Left renal cortex interstitium (tissue), 4 donors: ENCODE measurements at regions not wholly inside any gene's neighbourhood (a gene's known extent, or its start where the extent isn't known, plus 50 kb on each side); places are given as distances from the start of the nearest gene placed in this dataset.
"Not testable (repeated sequence)": the region's sequence is repeated elsewhere in the genome, so short reads cannot be mapped to it uniquely, and the experiment has no call there.

ENCODE experiments used
- DNase-seq, 4 donors: peaks; one replicate each; pipeline ENCODE4 v3.0.0-alpha.2; 2013; ENCODE audit warnings: low read depth in 4 of 4, low spot score in 2 of 4, missing footprints in 1 of 4

DNA sequence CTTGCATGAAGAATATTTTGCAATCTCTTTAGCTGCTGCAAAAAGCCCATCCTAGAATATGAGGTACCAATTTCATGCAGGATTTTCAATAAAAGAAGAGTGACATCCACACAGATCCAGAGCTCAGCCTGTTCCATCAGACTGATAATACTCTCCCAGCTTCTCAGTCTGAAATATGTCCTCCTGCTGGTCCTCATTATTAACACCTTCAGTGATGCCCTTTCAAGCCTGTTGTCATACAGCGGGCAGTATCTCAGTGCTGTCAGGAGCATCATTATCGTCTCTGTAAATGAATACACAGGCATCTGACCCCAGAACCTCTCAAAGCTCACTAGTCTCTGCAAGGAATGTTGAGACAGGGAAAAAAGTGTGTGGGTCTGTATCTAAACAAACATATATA, 1387.8 kb downstream of the OTOL1 start:
- no peak for DNase-seq

- DNase-seq = no peak
These were observed 1396.5 kb downstream of the OTOL1 start for GRCh38 chr3:162892921-162893793.

DNA sequence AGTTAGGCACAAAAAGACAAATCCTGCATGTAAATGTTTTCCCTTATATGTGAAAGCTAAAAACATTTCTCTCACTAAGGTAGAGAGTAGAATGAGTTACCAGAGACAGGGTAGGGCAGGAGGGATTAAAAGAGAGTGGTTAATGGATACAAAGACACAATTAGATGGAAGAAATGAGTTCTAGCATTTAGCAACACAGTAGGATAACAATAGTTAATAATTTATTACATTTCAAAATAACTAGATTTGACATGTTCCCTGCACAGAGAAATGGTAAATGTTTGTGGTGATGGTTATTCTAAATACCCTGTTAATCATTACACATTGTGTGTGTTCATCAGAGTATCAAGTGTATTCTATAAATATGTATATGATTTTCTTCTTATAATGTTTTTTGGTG, 1400.7 kb downstream of the OTOL1 start:
- no peak for DNase-seq

DNA sequence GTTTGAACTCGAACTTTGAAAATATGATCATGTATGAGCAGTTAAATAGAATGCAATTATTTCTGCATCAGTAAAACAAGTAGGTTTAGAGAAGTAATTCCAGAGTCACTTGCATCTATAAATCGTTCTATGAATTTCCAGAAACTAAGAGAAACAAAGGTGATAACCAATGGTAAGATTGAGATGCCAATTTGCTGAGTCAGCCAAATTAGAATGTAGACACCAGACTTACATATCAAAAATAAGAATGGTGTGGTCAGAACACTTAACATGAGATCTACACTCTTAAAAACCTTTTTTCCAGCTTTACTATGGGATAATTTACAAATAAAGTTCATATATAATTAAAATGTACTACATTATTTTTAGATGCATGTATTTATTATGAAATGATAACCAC, 1435.9 kb downstream of the OTOL1 start:
- DNase-seq = no peak

DNA sequence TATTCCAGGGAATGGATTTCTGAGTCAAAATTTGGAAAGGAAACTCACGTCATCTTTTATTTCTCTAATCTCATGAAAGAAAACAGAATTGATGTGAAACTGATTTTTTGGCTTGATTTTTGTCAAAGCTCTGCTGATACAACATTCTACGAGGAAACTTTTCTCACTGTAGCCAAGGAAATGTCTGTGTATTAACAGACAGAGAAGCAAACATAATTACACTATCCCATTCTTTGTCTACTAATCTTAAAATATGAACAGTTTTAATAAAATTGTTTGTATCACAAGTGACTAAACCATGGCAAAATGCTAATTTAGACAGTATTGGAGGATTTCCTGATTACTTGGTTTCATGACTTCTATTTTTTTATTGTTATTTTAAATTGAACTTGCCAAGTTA, 1437.0 kb downstream of the OTOL1 start:
- no peak for DNase-seq

DNA sequence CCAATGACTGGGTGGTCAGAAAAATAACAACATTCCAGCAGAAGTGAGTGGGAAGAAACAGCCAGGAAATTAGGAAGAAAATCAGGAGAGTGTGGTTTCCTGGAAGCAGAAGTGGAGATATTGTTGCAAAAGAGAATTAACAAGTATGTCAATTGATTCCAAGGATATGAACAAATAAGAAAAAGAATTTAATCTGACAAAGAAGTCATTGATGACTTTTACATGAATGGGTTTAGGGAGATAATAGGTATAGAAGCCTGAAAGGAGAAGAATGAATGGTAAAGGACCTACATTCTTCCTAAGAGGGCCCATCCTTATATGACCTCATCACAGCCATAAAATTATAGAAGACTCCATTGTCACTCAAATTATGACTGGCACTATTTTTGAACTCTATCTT, 1440.1 kb downstream of the OTOL1 start:
- DNase-seq = no peak

GRCh38 chr3:162938083-162938482, 1441.5 kb downstream of the OTOL1 start:
- no peak for DNase-seq

GRCh38 chr3:162945626-162946025, 1449.0 kb downstream of the OTOL1 start:
- no peak for DNase-seq

- no peak for DNase-seq
These were observed 1460.1 kb downstream of the OTOL1 start for GRCh38 chr3:162956711-162957110.

DNA sequence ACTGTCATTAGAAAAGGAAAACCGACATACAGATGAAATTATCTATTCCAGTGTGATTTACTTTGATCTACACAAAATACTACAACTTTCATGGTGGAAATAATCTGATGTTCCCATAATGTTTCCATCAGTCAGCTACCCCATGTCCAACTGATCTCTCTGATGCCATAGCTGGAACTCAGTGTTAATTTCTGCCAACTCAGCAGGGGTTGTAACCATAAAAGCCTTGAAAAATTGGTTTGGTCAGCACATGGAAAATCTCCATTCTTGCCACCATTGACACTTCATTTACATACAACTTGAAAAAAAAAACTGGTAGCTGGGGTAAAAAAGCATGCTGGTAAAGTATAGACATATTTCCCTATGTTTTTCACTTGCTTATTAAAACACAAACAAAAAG, 1463.7 kb downstream of the OTOL1 start:
- DNase-seq = no peak

- no peak for DNase-seq
These were observed 1473.7 kb downstream of the OTOL1 start for GRCh38 chr3:162970292-162970691.

DNA sequence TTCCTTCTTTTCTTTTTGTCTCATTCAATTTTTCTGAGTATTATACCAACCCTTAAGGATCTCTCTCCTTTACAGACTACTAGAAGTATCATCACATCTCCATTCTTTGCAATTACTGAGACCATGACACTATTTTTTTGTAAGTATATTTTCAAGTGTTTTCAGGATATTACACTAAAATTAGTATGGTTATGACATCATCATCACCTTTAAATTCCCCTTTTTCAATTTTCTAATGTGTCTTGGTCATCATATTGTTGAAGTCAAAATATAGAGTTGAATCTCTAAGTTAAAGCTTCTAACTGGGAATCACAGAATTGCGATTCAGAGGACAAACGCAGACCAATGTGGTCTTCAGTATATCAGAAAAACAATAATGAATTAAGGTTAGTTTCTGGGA, 1475.1 kb downstream of the OTOL1 start:
- no peak for DNase-seq

- DNase-seq = no peak
These were observed 1476.9 kb downstream of the OTOL1 start for GRCh38 chr3:162973428-162973917.

DNA sequence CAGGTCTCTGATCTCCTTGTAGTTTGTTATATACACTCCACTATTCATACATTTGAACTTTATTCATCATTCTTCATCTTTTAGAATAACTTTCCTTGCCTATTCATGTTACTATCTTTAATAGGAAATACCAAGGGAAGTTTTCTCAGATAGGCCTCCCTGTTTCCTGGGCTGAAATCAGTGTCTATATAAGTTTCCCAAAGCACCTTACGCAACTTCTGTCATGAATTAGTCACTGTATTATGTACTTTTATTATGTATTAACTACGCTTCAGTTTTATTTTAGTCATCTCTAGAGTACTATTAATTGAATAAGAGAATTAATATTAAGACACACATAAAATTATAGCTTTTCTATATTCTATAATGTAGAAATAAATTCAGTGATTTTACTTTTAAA, 1481.5 kb downstream of the OTOL1 start:
- no peak for DNase-seq

- DNase-seq = no peak
These were observed 1488.1 kb downstream of the OTOL1 start for GRCh38 chr3:162984746-162985145.

GRCh38 chr3:162987085-162987794, 1490.6 kb downstream of the OTOL1 start:
- not testable (repeated sequence) for DNase-seq

DNA sequence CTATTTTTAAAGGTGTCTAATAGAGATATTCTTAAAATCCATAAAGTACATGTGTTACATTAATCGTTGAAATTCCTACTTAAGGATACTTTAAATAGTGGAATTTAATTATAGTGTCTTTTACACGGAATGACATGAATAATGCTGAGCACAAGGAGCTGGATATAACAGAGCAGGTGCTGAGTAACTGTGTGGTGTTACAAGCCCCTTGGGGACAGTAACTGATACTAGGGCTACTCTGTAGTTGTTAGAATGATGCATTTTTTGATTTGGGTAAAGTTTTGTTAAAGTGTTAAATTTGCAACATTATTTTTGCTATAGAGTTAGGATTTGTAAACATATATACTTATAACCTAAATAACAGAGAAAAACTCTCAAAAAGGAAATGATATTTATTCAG, 1496.1 kb downstream of the OTOL1 start:
- no peak for DNase-seq

DNA sequence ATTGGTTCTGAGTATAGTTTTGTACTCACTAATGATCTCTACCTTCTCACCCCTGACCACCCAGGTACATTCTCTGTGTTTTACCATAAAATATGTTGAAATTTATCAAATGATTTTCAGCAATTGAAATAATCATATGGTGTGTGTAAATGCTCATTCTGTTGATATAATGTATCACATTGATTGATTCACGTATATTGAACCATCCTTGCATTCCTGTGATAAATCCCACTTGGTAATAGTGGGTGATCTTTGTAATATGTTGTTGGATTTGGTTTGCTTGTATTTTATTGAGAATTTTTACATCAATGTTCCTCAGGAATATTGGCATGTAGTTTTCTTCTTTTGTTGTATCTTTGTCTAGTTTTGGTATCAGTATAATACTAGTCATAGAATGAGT, 1497.6 kb downstream of the OTOL1 start:
- no peak for DNase-seq

GRCh38 chr3:162996368-162996767, 1499.8 kb downstream of the OTOL1 start:
- DNase-seq = no peak

DNA sequence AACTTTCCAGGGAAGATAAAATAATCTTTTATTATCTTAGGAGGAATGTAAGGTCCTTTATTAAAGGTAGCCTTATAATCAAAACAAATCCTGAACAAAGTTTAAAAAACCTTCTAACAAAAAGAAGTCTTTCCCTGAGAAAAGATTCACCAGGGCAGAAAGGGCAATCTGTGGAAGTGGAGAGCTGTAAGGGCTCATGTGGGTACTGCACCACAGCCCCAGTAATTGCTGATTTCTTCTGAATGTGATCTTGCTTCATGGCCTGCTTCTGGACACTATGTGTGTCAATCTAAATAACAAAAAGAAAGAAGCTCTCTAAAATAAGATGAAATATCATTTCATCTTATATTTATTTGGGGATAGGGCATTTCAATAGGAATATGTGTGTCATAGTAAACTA, 1501.6 kb downstream of the OTOL1 start:
- no peak for DNase-seq

GRCh38 chr3:163011596-163011995, 1515.0 kb downstream of the OTOL1 start:
- no peak for DNase-seq

GRCh38 chr3:163016251-163016650, 1519.6 kb downstream of the OTOL1 start:
- no peak for DNase-seq
